ENCODE measurements at regions not wholly inside any gene's neighbourhood (a gene's known extent, or its start where the extent isn't known, plus 50 kb on each side); places are given as distances from the start of the nearest gene placed in this dataset.

GRCh38 chr11:69981119-69981784, 96.9 kb upstream of the ANO1 start:
- TF ChIP-seq POLR2AphosphoS5 (IDR thresholded peaks at IDR 0.05) (no peak), POLR2A (IDR thresholded peaks at IDR 0.05) (no peak)
- TF ChIP-seq, protein P1, sequence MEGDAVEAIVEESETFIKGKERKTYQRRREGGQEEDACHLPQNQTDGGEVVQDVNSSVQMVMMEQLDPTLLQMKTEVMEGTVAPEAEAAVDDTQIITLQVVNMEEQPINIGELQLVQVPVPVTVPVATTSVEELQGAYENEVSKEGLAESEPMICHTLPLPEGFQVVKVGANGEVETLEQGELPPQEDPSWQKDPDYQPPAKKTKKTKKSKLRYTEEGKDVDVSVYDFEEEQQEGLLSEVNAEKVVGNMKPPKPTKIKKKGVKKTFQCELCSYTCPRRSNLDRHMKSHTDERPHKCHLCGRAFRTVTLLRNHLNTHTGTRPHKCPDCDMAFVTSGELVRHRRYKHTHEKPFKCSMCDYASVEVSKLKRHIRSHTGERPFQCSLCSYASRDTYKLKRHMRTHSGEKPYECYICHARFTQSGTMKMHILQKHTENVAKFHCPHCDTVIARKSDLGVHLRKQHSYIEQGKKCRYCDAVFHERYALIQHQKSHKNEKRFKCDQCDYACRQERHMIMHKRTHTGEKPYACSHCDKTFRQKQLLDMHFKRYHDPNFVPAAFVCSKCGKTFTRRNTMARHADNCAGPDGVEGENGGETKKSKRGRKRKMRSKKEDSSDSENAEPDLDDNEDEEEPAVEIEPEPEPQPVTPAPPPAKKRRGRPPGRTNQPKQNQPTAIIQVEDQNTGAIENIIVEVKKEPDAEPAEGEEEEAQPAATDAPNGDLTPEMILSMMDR (IDR thresholded peaks at IDR 0.05), result no peak
- no peaks in the 10 kb centered on the region for H3K36me3 ChIP-seq
- H3K4me3 ChIP-seq, result no peak overlapping the region
- no peaks in the 10 kb centered on the region for H3K9me3 ChIP-seq
- H3K27me3 ChIP-seq, result peaks cover 5 to 23% of the 10 kb centered on the region in 2 donors
- no peak overlapping the region for H3K27ac ChIP-seq
- peaks cover 0 to 6% of the 10 kb centered on the region in 2 donors for H3K4me1 ChIP-seq
- DNase-seq (ENCODE audit: low spot score in 2 of 2), result no peak
- intact Hi-C loops (cut with DNase I; ENCODE audit: low total_unique reads), result no loop called here

GRCh38 chr11:69982690-69983570, 95.2 kb upstream of the ANO1 start:
- Histone ChIP-seq H3K36me3 (no peaks in the 10 kb centered on the region), H3K27ac (no peak overlapping the region), H3K9me3 (no peaks in the 10 kb centered on the region), H3K27me3 (peaks cover 5 to 35% of the 10 kb centered on the region in 2 donors), H3K4me3 (no peak overlapping the region), H3K4me1 (peaks cover 0 to 6% of the 10 kb centered on the region in 2 donors)
- intact Hi-C loops (cut with DNase I; ENCODE audit: low total_unique reads), result no loop called here
- DNase-seq (ENCODE audit: low spot score in 2 of 2), result no peak
- TF ChIP-seq POLR2A (IDR thresholded peaks at IDR 0.05), result no peak
- no peak for TF ChIP-seq POLR2AphosphoS5 (IDR thresholded peaks at IDR 0.05)
- TF ChIP-seq, protein P1 (IDR thresholded peaks at IDR 0.05), result no peak

DNA sequence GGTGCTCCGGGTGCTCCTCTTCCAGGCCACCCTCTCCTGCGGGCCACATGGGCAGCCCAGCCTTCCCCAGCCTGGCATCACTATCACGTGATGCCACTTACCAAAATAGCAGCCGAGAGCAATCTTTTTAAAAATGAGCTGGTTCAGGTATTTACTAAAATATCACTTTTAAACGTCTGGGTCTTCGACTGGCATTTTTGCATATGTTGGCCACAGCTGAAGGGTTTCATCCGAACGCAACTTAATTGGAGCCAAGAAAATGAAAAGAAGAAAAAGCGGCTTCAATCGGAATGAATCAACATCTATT, 94.6 kb upstream of the ANO1 start:
- intact Hi-C loops (cut with DNase I; ENCODE audit: low total_unique reads), result no loop called here
- no peak for DNase-seq (ENCODE audit: low spot score in 2 of 2)
- TF ChIP-seq POLR2AphosphoS5 (IDR thresholded peaks at IDR 0.05) (no peak), POLR2A (IDR thresholded peaks at IDR 0.05) (no peak)
- TF ChIP-seq, protein P1 (IDR thresholded peaks at IDR 0.05), result no peak
- Histone ChIP-seq H3K4me3 (no peak overlapping the region), H3K9me3 (no peaks in the 10 kb centered on the region), H3K4me1 (peaks cover 0 to 6% of the 10 kb centered on the region in 2 donors), H3K27me3 (peaks cover 5 to 35% of the 10 kb centered on the region in 2 donors), H3K27ac (no peak overlapping the region), H3K36me3 (no peaks in the 10 kb centered on the region)

GRCh38 chr11:69983897-69984438, 94.1 kb upstream of the ANO1 start:
- peaks cover 5 to 35% of the 10 kb centered on the region in 2 donors for H3K27me3 ChIP-seq
- TF ChIP-seq POLR2A (IDR thresholded peaks at IDR 0.05) (no peak), POLR2AphosphoS5 (IDR thresholded peaks at IDR 0.05) (no peak)
- TF ChIP-seq, protein P1 (IDR thresholded peaks at IDR 0.05), result no peak

More at GRCh38 chr11:69983897-69984438, 94.1 kb upstream of the ANO1 start:
- no peaks in the 10 kb centered on the region for H3K9me3 ChIP-seq
- no peak for DNase-seq (ENCODE audit: low spot score in 2 of 2)
- H3K27ac ChIP-seq, result peak overlapping the region in 1 of 2 donors; percentile 88
- no peak overlapping the region for H3K4me3 ChIP-seq
- peaks cover 0 to 6% of the 10 kb centered on the region in 2 donors for H3K4me1 ChIP-seq
- intact Hi-C loops (cut with DNase I; ENCODE audit: low total_unique reads), result no loop called here
- H3K36me3 ChIP-seq, result no peaks in the 10 kb centered on the region

All from breast epithelium (tissue), 4 donors.